GM13976 (cell line): ENCODE measurements at regions not wholly inside any gene's neighbourhood (a gene's known extent, or its start where the extent isn't known, plus 50 kb on each side); places are given as distances from the start of the nearest gene placed in this dataset.

Experiments
- DNase-seq: peaks from one replicate; pipeline ENCODE4 v3.0.0; 2012; ENCODE audit warnings: low spot score
- in situ Hi-C: fragments of 300-500 bp; cut with MboI; formaldehyde crosslinking; loops from one replicate; pipeline ENCODE4 v1.12.0; 2022; ENCODE audit warnings: low sequenced_read_pairs, mixed read lengths, inconsistent platforms; ENCODE audit not compliant: unreplicated experiment
- TF ChIP-seq, protein P1 (sequence below): IDR thresholded peaks from 2 replicates; pipeline ENCODE4 v1.5.1; 2012; ENCODE audit warnings: borderline replicate concordance, mild to moderate bottlenecking; ENCODE audit not compliant: insufficient read depth; ENCODE audit errors: extremely low read depth, missing control alignments, control extremely low read depth

DNA sequence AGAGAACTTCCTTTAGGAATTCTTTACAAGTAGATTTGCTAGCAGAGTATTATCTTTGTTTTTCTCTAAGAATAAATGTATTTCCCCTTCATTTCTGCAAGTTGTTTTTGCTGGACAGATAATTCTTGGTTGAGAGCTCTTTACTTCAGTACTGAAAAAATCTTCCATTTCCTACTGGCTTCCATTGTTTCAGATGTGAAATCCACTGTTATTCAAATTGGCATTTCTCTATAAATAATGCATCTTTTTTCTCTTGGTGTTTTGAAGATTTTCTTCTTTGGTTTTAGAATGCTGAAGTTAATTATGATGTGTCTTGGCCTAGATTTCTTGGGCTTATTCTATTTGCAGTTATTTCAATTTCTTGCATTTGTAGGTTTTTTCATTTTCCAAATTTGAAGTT is 270.0 kb upstream of the GYPC start:
- TF ChIP-seq, protein P1, sequence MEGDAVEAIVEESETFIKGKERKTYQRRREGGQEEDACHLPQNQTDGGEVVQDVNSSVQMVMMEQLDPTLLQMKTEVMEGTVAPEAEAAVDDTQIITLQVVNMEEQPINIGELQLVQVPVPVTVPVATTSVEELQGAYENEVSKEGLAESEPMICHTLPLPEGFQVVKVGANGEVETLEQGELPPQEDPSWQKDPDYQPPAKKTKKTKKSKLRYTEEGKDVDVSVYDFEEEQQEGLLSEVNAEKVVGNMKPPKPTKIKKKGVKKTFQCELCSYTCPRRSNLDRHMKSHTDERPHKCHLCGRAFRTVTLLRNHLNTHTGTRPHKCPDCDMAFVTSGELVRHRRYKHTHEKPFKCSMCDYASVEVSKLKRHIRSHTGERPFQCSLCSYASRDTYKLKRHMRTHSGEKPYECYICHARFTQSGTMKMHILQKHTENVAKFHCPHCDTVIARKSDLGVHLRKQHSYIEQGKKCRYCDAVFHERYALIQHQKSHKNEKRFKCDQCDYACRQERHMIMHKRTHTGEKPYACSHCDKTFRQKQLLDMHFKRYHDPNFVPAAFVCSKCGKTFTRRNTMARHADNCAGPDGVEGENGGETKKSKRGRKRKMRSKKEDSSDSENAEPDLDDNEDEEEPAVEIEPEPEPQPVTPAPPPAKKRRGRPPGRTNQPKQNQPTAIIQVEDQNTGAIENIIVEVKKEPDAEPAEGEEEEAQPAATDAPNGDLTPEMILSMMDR = no peak
- in situ Hi-C loops = no loop called here
- no peak for DNase-seq

DNA sequence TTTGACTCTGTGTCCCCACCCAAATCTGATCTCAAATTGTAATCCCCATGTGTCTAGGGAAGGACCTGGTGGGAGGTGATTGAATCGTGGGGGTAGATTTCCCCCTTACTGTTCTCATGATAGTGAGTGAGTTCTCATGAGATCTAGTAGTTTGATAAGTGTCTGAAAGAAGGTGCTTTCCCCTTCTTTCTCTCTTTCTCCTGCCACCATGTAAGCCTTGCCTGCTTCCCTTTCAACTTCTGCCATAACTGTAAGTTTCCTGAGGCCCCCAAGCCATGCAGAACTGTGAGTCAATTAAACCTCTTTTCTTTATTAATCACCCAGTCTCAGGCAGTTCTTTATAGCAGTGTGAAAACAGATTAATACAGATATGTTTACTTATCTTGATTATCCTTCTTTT is 266.5 kb upstream of the GYPC start:
- in situ Hi-C loops = no loop called here
- no peak for DNase-seq
- TF ChIP-seq, protein P1 = no peak

GRCh38 chr2:126392889-126393288 is 263.1 kb upstream of the GYPC start:
- in situ Hi-C loops = no loop called here
- no peak for DNase-seq
- TF ChIP-seq, protein P1 = no peak

- no peak for DNase-seq
- in situ Hi-C loops = no loop called here
- TF ChIP-seq, protein P1 = no peak
Measured at GRCh38 chr2:126399001-126399400, 257.0 kb upstream of the GYPC start.

DNA sequence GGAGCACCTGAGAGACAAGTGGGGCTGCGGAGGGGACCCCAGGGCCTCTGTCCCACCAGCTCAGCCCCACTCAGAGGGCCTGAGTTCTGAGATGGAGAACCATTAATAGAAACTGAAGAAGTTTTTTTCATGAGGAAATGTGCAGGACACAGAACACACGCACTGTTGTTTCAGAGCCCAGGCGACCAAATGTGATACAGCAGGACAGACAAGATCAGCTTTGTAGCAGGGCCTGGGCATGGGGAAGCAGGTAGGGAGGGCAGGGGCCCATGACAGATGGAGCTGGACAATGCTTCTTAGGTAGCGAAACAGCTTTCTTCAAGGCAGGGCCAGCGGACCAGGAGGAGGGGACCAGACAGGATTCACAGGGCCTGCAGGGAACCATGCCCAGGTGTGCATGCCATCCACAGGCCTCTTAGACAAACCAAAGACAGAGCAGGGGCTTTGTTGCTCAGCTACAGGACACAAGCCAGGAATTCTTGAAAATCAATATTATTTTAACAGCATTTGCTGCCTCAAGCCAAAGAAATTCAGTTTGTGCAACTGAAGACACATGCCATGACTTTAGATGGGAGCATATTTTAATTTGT is 252.8 kb upstream of the GYPC start:
- in situ Hi-C loops = no loop called here
- TF ChIP-seq, protein P1 = no peak
- DNase-seq = no peak

- TF ChIP-seq, protein P1 = no peak
- no peak for DNase-seq
- in situ Hi-C loops = no loop called here
Measured at GRCh38 chr2:126406267-126406666, 249.7 kb upstream of the GYPC start.
